Epithelial cell of proximal tubule (primary cell): ENCODE measurements at regions not wholly inside any gene's neighbourhood (a gene's known extent, or its start where the extent isn't known, plus 50 kb on each side); places are given as distances from the start of the nearest gene placed in this dataset.

Experiments
- DNase-seq: peaks from one replicate; pipeline ENCODE4 v3.0.0-alpha.2; 2011; ENCODE audit warnings: low read depth
- H3K4me3 ChIP-seq: 2 replicates; pipeline ENCODE4 v1.5.1; 2011; ENCODE audit warnings: low read depth, mild to moderate bottlenecking, low read length
- CTCF ChIP-seq: conservative IDR thresholded peaks from 2 replicates; pipeline ENCODE4 v1.5.1; 2012; ENCODE audit warnings: low read depth, mild to moderate bottlenecking, low read length

- TF ChIP-seq CTCF = no peak
- no peak for DNase-seq
- H3K4me3 ChIP-seq = no peak overlapping the region
These were observed 104.8 kb downstream of the HES1 start for GRCh38 chr3:194240766-194241165.

DNA sequence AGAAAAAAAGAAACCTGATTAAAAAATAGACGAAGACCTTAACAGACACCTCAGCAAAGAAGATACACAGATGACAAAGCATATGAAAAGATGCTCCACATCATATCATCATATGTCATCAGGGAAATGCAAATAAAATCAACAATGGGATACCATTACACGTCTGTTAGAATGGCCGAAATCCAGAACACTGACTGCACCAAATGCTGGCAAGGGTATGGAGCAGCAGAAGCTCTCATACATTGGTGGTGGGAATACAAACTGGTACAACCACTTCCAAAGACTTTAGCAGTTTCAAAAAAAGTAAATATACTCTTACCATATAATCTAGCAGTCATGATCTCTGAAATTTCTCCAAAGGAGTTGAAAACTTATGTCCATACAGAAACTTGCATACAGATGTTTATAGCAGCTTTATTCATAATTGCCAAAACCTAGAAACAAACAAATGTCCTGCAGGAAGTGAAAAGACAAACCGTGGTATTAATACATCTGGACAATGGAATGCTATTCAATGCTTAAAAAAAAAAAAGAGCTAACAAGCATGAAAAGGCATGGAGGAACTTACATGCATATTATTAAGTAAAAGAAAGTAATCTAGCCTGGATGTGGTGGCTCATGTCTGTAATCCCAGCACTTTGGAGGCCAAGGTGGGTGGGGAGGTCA is 107.4 kb downstream of the HES1 start:
- TF ChIP-seq CTCF = no peak
- no peak for DNase-seq

GRCh38 chr3:194244167-194244566 is 107.0 kb downstream of the CPN2 start:
- no peak for TF ChIP-seq CTCF
- H3K4me3 ChIP-seq = no peak overlapping the region
- DNase-seq = no peak

More for the DNA sequence above, 107.4 kb downstream of the HES1 start:
- no peak overlapping the region for H3K4me3 ChIP-seq

DNA sequence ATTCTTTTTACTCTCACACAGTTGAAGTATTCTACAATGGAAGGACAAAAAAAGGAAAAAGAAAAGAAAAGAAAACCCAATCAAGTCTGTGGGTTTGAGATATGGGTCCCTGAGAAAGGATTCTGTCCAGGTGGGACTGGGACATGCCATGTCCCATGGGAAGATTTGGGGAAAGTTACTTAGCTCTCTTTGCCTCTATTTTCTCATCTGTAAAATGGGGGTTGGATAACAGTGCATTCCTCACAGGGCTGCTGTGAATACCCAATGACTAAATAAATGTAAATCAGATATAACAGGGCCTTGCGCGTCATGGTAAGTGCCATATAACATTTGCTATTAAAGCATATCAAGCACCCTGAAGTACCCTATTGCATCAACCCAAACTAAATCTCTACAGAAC is 105.7 kb downstream of the CPN2 start:
- no peak overlapping the region for H3K4me3 ChIP-seq
- no peak for DNase-seq
- no peak for TF ChIP-seq CTCF

- no peak for TF ChIP-seq CTCF
- H3K4me3 ChIP-seq = no peak overlapping the region
- DNase-seq = no peak
These were observed 105.1 kb downstream of the CPN2 start for GRCh38 chr3:194245975-194246561.

- TF ChIP-seq CTCF = no peak
- no peak overlapping the region for H3K4me3 ChIP-seq
- no peak for DNase-seq
These were observed 104.3 kb downstream of the CPN2 start for GRCh38 chr3:194246709-194247349.
